NCI-H2227 treated with DMSO at 0.1 percent for 48 hours (cell line): ENCODE measurements at regions not wholly inside any gene's neighbourhood (a gene's known extent, or its start where the extent isn't known, plus 50 kb on each side); places are given as distances from the start of the nearest gene placed in this dataset.

Source experiments
- DNase-seq: peaks from one replicate; lab custom pipeline; 2025; lab: John Stamatoyannopoulos, UW

DNA sequence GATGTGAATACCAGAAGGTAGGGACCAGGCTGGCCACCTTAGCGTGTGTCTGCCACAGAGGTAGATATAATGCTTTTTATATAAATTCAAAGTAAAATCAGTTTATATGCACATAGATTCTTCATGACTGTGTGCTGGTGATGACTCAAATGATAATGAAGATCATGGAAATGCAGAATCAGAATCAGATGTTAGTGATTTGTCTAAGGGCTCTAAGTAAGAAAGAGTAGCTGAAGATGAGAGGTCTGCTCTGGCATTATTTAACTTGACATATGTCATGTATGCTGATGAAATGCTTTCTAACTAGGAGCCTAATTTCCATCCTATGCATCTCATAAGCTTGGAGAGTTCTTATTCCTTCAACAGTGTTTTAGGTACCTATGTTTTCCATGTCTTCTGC is 50.3 kb upstream of the DPH6 start:
- no peak for DNase-seq

- no peak for DNase-seq
Observed at GRCh38 chr15:35602836-35603235, 56.9 kb upstream of the DPH6 start.

- no peak for DNase-seq
Observed at GRCh38 chr15:35603301-35603700, 57.3 kb upstream of the DPH6 start.

- DNase-seq, result no peak
Observed at GRCh38 chr15:35603856-35604255, 57.9 kb upstream of the DPH6 start.

DNA sequence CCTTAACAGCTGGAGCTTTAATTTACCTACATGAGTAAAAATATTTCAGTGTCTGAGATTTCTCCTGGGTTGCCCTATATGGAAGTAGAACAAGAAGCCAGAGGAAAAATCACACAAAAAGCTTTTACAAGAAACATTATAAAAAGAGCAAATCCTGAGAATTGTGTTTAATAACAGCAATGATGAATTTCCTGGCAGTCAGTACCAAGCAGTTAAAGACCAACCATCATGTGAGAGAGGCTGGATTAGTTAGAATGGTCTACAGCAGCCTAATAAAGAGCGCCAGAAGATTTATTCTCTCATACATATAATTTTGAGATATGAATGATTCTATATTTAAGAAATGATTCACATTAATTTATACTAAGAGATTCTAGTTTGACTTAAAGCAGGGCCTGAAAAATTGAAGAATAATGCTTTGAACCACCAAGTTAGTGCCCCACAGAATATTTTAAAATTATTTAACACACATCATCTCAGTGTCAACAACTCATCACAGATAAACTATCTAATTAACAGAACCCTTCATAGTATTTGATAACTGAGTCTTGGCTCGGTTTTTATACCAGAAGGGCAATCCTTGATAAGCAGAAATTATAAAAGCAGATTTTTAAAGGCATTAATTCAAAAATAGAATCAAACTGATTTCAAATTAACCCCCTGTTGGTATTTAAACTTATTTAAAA is 59.9 kb upstream of the DPH6 start:
- peak; percentile 6 for DNase-seq

DNA sequence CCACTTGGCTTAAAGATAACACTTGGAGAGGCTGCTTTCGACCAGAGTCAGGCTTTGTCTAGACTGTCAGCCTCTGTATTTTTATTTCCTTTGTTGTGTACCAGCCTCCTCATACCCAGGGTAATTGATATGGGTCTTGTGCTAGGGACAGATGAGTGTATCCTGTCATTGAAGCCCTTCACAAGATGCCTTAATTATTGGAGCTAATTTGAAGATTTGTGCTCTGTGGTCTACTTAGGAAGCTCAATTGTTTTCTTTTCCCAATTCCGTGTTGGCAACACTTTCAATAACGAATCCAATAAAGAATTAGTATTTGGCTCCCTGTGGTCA is 60.5 kb upstream of the DPH6 start:
- DNase-seq, result no peak

- DNase-seq, result no peak
Observed at GRCh38 chr15:35616498-35617271, 70.7 kb upstream of the DPH6 start.

- DNase-seq, result no peak
Observed at GRCh38 chr15:35618260-35619188, 72.6 kb upstream of the DPH6 start.

- no peak for DNase-seq
Observed at GRCh38 chr15:35622641-35623340, 76.8 kb upstream of the DPH6 start.

- no peak for DNase-seq
Observed at GRCh38 chr15:35624881-35625280, 78.9 kb upstream of the DPH6 start.

DNA sequence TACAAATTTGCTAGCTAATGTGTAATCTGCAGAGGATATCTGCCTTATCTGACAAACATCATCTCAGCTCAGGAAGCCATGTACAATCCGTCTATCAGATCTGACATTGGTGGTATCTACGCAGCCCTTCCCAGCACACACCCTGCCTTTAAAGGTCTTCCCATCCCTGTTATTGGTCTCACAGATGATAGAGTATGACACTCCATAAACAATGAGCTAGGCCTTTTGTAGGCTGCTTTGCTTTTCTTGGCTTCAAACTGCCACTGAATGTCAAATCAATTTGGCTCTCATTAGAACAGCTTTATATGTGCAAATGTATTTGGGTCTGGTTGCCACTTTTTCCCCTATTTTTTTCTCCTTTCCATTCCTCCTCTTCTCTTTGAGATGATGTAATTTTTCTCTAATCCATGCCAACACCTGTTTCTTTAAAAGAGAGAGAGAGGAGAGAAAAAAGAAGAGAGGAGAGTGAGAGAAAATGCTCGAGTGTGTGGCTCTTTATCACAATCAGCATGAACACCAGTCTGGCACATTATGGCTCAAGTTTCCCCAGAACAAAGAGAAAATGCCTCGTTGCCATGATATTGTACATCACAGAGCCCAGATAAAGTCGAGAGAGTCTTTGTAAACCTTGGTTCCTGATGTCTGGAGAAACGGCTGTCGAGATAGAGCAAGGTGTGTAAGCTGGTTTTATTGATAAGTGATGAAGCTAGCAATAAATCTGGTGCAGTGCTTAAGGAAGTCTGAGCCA is 80.8 kb upstream of the DPH6 start:
- DNase-seq, result peak; percentile 3

- DNase-seq, result no peak
Observed at GRCh38 chr15:35627696-35628095, 81.7 kb upstream of the DPH6 start.

DNA sequence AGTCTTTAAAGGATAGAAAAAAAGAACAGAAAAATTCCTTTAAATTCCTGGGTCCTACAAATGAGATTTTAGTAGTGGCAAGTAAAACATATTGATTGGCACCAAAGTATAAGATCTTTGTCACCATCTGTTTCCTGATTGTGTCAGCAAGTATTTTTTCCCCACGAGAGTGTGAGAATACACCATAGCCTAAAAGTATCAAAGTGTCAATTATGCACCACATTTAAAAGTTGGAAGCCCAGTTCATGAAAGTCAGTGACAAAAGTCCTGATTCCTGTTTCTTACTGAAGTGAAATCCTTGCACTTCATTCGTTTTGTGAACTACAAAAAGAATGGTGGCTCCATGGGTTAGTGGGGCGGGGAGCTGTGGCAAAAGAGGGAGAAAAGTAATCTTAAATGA is 83.8 kb upstream of the DPH6 start:
- no peak for DNase-seq

GRCh38 chr15:35630532-35630931 is 84.6 kb upstream of the DPH6 start:
- DNase-seq, result no peak

DNA sequence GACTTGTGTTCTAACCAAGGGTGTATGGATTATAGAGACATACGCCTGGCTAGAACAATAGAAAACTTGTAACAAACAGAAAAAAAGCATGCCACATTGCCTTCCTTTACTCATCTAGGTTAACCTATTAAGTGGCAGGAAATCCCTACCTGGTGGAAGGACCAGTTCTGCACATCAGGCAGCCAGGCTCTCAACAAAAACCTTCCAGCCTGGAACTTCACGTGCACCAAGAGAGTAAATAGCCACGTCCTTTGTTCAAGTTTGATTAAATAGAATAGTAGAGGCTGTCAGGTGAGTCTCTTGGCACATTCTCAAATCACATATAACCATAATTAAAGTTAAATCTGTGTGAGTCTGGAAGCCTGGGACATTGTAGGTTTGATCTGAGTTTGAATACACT is 85.0 kb upstream of the DPH6 start:
- DNase-seq, result no peak

DNA sequence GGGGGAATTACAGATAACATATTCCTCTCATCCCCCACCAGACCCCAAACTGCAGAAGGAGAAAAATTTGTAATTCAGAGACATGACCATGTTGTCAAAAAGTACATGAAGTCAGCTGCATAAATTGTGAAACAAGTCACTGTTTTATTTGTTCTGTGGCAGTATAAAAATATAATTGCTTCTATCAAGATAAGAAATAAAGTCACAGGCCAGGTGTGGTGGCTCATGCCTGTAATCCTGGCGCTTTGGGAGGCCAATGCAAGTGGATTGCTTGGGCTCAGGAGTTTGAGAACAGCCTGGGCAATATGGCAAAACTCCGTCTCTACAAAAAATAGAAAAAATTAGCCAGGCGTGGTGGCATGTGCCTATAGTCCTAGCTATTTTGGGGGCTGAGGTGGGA is 87.7 kb upstream of the DPH6 start:
- no peak for DNase-seq

GRCh38 chr15:35646790-35647189 is 100.8 kb upstream of the DPH6 start:
- no peak for DNase-seq

DNA sequence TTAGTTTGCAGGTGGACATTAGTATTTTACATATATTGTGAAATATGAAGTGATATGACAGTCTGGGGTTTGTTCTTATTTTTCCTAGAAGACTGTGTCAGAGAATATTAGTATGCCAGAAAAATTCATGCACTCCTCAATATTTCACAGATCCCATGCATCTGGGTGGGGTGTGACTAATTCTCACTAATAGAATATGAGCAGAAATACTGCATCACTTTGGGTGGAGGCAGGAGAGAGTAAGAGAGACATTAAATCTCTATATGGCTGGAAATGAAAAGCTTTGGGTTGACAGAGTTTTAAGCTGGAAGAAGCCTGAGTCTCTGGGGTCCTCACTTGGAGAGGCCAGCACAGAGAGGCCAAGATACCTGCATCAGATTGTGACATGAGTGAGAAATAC is 101.3 kb upstream of the DPH6 start:
- DNase-seq, result no peak

GRCh38 chr15:35648941-35649340 is 103.0 kb upstream of the DPH6 start:
- no peak for DNase-seq

DNA sequence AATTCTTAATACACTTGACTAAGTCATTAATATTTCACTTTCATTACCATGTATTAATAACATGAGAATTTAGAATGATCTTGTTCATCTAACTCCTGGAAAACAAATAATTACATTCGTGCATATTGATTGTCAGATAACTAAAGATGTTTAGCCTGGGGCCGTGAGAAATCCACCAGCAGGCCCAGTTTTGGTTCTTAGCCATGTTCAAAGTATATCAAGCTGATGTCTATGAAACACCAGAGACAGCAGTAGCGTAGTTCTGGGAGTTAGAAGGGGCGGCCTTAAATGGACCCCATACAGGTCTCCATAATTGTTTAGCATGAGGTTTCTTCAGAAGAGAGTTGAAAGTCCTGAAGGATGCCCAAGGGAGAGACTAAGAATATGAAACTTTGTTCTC is 103.6 kb upstream of the DPH6 start:
- DNase-seq, result no peak

DNA sequence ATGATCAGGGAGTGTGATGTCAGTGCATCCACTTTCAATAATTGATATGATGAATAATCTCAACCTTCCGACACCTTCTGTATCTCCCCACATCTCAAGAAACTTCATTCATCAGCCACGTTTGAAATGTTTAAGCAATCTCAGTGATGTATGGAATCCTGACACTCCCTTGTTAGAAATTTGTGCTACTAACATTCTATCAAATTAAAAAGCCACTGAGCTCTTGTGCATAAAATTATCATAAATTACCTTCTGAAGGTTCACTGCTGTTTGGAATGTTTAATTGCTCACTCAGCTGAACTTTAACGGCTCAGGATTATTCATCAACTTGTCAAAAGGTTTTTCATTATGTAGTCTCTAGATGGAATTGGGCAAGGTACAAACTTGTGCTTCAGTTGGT is 108.4 kb upstream of the DPH6 start:
- DNase-seq, result no peak
